IPS-20b (cell line): ENCODE measurements at regions not wholly inside any gene's neighbourhood (a gene's known extent, or its start where the extent isn't known, plus 50 kb on each side); places are given as distances from the start of the nearest gene placed in this dataset.

Experiments used
- H3K27ac ChIP-seq: one replicate; pipeline ENCODE4 v1.5.1; 2013; ENCODE audit warnings: low read length
- H3K27me3 ChIP-seq: 2 replicates; pipeline ENCODE4 v1.6.1; 2013; ENCODE audit warnings: mild to moderate bottlenecking, low read length, inconsistent platforms; ENCODE audit not compliant: insufficient read depth
- H3K36me3 ChIP-seq: 2 replicates; pipeline ENCODE4 v1.6.1; 2013; ENCODE audit warnings: low read depth, mild to moderate bottlenecking, inconsistent platforms, low read length, moderate library complexity; ENCODE audit not compliant: insufficient read depth
- H3K4me1 ChIP-seq: 2 replicates; pipeline ENCODE4 v1.6.1; 2013; ENCODE audit warnings: mild to moderate bottlenecking, control low read depth, inconsistent platforms, low read length, moderate library complexity; ENCODE audit not compliant: insufficient read depth
- H3K4me3 ChIP-seq: 2 replicates; pipeline ENCODE4 v1.5.1; 2013; ENCODE audit warnings: mild to moderate bottlenecking, low read length, inconsistent platforms
- H3K9ac ChIP-seq: 2 replicates; pipeline ENCODE4 v1.6.1; 2013; ENCODE audit warnings: low read depth, mild to moderate bottlenecking, inconsistent platforms, low read length, moderate library complexity
- H3K9me3 ChIP-seq: 2 replicates; pipeline ENCODE4 v1.6.1; 2013; ENCODE audit warnings: mild to moderate bottlenecking, low read depth, low read length, inconsistent platforms; ENCODE audit not compliant: insufficient read depth

- no peaks in the 10 kb centered on the region for H3K36me3 ChIP-seq
- no peak overlapping the region for H3K4me3 ChIP-seq
- peaks cover 10% of the 10 kb centered on the region; the same call in 1 of the 2 replicates for H3K4me1 ChIP-seq
- H3K9me3 ChIP-seq = no peaks in the 10 kb centered on the region
- H3K9ac ChIP-seq = no peak overlapping the region
- no peaks in the 10 kb centered on the region for H3K27me3 ChIP-seq
- H3K27ac ChIP-seq = no peak overlapping the region
These were observed 85.8 kb upstream of the WDR11 start for GRCh38 chr10:120765226-120765803.

- H3K27ac ChIP-seq = no peak overlapping the region
- H3K9me3 ChIP-seq = no peaks in the 10 kb centered on the region
- H3K36me3 ChIP-seq = no peaks in the 10 kb centered on the region
- H3K4me3 ChIP-seq = no peak overlapping the region
- no peak overlapping the region for H3K9ac ChIP-seq
- no peaks in the 10 kb centered on the region; the same call in 1 of the 2 replicates for H3K27me3 ChIP-seq
- peaks cover 10% of the 10 kb centered on the region; the same call in 1 of the 2 replicates for H3K4me1 ChIP-seq
These were observed 82.9 kb upstream of the WDR11 start for GRCh38 chr10:120768227-120768626.

GRCh38 chr10:120770496-120770895, 80.7 kb upstream of the WDR11 start:
- H3K4me3 ChIP-seq = no peak overlapping the region
- no peaks in the 10 kb centered on the region for H3K36me3 ChIP-seq
- H3K27ac ChIP-seq = no peak overlapping the region
- peaks cover 3% of the 10 kb centered on the region; the same call in 1 of the 2 replicates for H3K4me1 ChIP-seq
- H3K9me3 ChIP-seq = no peaks in the 10 kb centered on the region
- H3K27me3 ChIP-seq = no peaks in the 10 kb centered on the region; the same call in 1 of the 2 replicates
- no peak overlapping the region for H3K9ac ChIP-seq

- Histone ChIP-seq H3K36me3 (no peaks in the 10 kb centered on the region), H3K4me3 (no peak overlapping the region), H3K27me3 (no peaks in the 10 kb centered on the region), H3K4me1 (no peaks in the 10 kb centered on the region), H3K9me3 (no peaks in the 10 kb centered on the region), H3K27ac (no peak overlapping the region), H3K9ac (no peak overlapping the region)
These were observed 74.7 kb upstream of the WDR11 start for GRCh38 chr10:120776442-120776841.

- H3K36me3 ChIP-seq = no peaks in the 10 kb centered on the region
- H3K4me3 ChIP-seq = no peak overlapping the region
- no peaks in the 10 kb centered on the region for H3K9me3 ChIP-seq
- no peak overlapping the region for H3K27ac ChIP-seq
- no peaks in the 10 kb centered on the region for H3K4me1 ChIP-seq
- no peaks in the 10 kb centered on the region for H3K27me3 ChIP-seq
- no peak overlapping the region for H3K9ac ChIP-seq
These were observed 68.8 kb upstream of the WDR11 start for GRCh38 chr10:120782336-120782735.

- Histone ChIP-seq H3K27me3 (no peaks in the 10 kb centered on the region), H3K36me3 (no peaks in the 10 kb centered on the region)
These were observed 68.1 kb upstream of the WDR11 start for GRCh38 chr10:120783098-120783497.

GRCh38 chr10:120783867-120784266, 67.3 kb upstream of the WDR11 start:
- no peak overlapping the region for H3K4me3 ChIP-seq
- H3K27me3 ChIP-seq = no peaks in the 10 kb centered on the region
- no peak overlapping the region for H3K9ac ChIP-seq
- H3K27ac ChIP-seq = no peak overlapping the region
- no peaks in the 10 kb centered on the region for H3K36me3 ChIP-seq
- H3K4me1 ChIP-seq = no peaks in the 10 kb centered on the region
- H3K9me3 ChIP-seq = no peaks in the 10 kb centered on the region

More at GRCh38 chr10:120783098-120783497, 68.1 kb upstream of the WDR11 start:
- Histone ChIP-seq H3K9me3 (no peaks in the 10 kb centered on the region), H3K4me3 (no peak overlapping the region), H3K27ac (no peak overlapping the region), H3K4me1 (no peaks in the 10 kb centered on the region), H3K9ac (no peak overlapping the region)

GRCh38 chr10:120788771-120789170, 62.4 kb upstream of the WDR11 start:
- no peaks in the 10 kb centered on the region for H3K4me1 ChIP-seq
- no peaks in the 10 kb centered on the region for H3K27me3 ChIP-seq
- no peak overlapping the region for H3K9ac ChIP-seq
- H3K27ac ChIP-seq = no peak overlapping the region
- H3K9me3 ChIP-seq = no peaks in the 10 kb centered on the region
- no peaks in the 10 kb centered on the region for H3K36me3 ChIP-seq
- H3K4me3 ChIP-seq = no peak overlapping the region

GRCh38 chr10:120789303-120790203, 61.6 kb upstream of the WDR11 start:
- H3K27ac ChIP-seq = no peak overlapping the region
- no peaks in the 10 kb centered on the region for H3K9me3 ChIP-seq
- no peak overlapping the region for H3K9ac ChIP-seq
- no peaks in the 10 kb centered on the region for H3K27me3 ChIP-seq
- H3K36me3 ChIP-seq = no peaks in the 10 kb centered on the region
- no peaks in the 10 kb centered on the region for H3K4me1 ChIP-seq
- no peak overlapping the region for H3K4me3 ChIP-seq

GRCh38 chr10:120791316-120791715, 59.8 kb upstream of the WDR11 start:
- H3K4me3 ChIP-seq = no peak overlapping the region
- H3K36me3 ChIP-seq = no peaks in the 10 kb centered on the region
- H3K27ac ChIP-seq = no peak overlapping the region
- H3K27me3 ChIP-seq = no peaks in the 10 kb centered on the region
- no peak overlapping the region for H3K9ac ChIP-seq
- H3K4me1 ChIP-seq = no peaks in the 10 kb centered on the region
- no peaks in the 10 kb centered on the region for H3K9me3 ChIP-seq

GRCh38 chr10:120793088-120793487, 58.1 kb upstream of the WDR11 start:
- Histone ChIP-seq H3K9me3 (no peaks in the 10 kb centered on the region), H3K4me1 (no peaks in the 10 kb centered on the region), H3K9ac (no peak overlapping the region), H3K4me3 (no peak overlapping the region), H3K27me3 (no peaks in the 10 kb centered on the region), H3K27ac (no peak overlapping the region), H3K36me3 (no peaks in the 10 kb centered on the region)

- Histone ChIP-seq H3K4me3 (no peak overlapping the region), H3K4me1 (peaks cover 1% of the 10 kb centered on the region; the same call in 1 of the 2 replicates), H3K9ac (no peak overlapping the region), H3K27me3 (no peaks in the 10 kb centered on the region), H3K36me3 (no peaks in the 10 kb centered on the region), H3K27ac (no peak overlapping the region), H3K9me3 (no peaks in the 10 kb centered on the region)
These were observed 56.8 kb upstream of the WDR11 start for GRCh38 chr10:120794390-120794789.
